HT1080 (cell line): ENCODE measurements at regions not wholly inside any gene's neighbourhood (a gene's known extent, or its start where the extent isn't known, plus 50 kb on each side); places are given as distances from the start of the nearest gene placed in this dataset.

Experiments used
- DNase-seq: peaks from one replicate; pipeline ENCODE4 v3.0.0-alpha.2; 2015; ENCODE audit warnings: low read depth

DNA sequence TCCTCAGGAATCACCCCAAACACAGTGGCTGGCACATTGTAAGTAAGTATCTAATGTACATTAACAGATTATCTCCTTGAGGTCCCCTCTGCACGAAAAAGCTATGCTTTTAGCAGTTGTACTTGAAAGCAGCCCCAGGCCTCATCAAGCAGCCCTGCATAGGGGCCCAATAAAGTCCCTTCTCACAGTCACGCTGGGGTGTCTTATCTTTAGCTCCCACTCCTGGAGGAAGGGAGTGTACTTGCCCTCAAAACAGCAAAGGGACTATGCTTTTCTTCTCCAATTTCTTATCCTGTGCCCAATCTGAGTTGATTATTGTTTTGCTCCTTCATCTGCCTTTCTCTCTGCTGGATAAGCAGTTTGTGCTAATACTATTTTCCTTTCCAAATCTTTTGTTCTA, 168.8 kb upstream of the PLXNA2 start:
- DNase-seq: no peak

DNA sequence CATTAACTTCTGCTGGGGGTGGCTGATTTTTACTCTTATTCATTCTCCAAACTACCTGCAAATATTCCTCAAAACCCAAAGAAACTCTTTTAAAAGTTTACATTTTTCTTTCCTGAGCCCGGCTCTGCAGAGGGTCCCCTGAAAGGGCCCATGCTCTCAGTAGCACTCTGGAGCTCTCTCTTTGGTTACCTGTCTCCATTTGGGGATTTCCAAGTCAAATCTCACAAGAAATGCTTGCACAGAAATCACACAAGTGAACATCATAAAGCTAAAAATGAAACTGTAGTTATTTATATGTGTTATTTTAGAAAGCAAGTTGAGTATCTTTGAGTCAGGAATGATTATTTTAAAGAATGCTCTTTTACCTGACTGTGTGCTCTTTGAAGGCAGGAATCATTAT, 174.5 kb upstream of the PLXNA2 start:
- no peak for DNase-seq

DNA sequence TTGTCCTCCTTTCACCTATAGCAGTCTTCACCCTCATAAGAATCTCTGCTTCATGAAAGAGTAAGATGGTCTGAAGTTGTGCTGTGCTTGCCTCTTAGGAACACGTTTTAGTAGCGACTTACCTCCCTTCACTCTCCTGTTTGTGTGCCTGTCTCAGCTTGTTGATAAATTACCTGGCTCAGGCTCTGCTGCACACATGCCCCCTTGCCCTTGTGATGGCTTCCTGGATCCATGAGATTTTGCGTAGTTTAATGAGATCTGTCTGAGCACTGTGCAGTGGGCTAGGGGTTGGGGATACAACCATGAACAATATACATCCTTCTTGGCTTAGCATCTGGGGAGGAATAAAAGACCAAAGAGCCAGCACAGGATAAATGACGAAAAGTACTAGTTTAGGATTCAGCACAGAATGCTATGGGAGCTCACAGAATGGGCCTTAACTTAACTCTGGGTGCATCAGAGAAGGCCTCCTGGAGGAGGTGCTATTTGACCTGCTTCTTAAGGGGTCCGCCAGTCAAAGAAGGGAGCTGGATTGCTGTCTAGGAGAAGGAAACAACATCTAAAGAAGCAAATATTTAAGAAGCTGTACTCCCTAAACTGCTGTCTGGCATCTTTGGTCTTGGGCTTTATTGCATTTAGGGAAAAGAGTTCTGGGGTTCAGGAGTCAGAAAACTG, 175.7 kb upstream of the PLXNA2 start:
- no peak for DNase-seq

DNA sequence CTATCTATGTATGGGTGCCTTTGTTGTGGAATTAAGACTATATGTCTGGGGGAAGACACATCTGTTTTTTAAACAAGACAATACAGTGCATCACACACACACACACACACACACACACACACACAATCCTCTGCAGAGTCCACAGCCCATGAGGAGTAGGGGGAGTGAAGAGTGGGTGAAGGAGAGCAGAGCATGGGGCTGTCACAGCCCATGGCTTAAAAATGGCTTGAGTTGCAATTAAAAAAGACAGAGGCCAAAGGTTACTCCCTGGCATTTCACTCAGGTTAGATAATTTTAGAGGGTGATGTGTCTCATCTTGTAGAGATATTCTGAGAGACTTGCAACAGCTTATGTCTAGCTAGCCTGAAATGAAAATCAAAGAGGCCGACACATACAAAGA, 176.5 kb upstream of the PLXNA2 start:
- DNase-seq: no peak

DNA sequence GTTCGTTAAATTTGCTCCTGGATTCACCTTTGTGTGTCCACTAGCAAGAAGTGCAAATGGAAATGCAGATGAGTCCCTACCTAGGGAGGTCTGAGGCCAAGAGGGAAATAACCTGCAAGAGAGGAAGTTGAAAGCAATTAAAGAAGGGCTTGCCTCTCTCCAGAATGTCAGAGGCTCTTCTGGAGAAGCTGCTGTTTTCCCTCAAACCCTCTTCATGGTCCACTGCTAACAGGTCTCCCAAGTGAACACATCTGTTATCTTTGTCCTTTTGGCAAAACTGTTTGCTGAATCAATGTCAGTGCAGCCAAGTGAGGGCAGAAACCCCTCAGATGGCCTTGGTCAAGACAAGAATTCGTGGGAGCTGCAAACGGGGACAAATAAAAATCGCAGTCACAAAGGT, 177.3 kb upstream of the PLXNA2 start:
- DNase-seq: no peak

DNA sequence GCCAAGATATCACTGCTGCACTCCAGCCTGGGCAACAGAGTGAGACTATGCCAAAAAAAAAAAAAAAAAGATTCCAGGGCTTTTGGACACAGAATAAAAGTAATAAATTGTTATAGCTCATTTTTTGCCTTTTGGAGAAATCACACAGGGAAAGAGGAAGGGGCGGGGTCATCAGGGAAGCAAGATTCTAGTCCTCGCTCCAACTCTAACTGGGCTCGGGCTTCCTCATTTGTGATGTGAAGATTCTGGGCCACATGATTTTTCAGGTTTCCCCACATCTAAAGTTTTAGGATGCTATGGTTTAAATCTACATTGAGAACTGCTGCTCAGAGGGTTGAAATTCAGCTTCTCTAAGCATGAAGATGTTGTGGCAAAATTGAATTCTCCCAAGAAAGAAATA, 179.3 kb upstream of the PLXNA2 start:
- no peak for DNase-seq

DNA sequence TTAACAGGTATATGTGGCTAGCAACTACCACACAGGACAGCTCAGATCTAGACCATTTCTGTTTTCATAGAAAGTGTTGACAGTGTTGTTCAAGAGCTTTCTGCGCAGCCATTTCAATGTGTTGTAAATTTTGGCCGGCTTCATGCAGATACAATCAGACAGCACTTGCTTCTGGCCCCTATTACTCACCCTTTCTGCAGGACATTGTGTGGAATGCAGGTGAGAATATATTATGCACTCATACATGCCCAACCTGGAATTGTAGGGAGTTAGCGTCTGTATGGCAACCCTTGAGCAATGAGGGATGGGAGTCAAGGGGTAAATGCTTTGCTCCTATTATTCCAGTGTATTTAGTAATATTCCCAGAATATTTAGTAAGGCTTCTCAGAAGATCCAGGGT, 180.9 kb upstream of the PLXNA2 start:
- DNase-seq: no peak

DNA sequence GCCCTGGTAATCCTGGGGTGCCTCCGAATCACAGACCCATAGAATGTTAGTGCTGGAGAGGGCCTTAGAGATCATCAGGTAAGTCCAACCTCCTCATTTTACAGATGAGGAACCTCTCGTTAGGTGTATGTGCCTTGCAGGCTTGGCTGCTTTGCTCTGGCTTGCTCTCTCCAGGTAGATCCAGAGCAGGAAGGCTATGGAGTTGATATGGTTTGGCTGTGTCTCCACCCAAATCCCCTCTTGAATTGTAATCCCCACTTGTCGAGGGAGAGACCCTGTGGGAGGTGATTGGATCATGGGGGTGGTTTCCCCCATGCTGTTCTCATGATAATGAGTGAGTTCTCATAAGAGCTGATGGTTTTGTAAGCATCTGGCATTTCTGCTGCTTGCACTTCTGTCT, 186.0 kb upstream of the PLXNA2 start:
- no peak for DNase-seq

DNA sequence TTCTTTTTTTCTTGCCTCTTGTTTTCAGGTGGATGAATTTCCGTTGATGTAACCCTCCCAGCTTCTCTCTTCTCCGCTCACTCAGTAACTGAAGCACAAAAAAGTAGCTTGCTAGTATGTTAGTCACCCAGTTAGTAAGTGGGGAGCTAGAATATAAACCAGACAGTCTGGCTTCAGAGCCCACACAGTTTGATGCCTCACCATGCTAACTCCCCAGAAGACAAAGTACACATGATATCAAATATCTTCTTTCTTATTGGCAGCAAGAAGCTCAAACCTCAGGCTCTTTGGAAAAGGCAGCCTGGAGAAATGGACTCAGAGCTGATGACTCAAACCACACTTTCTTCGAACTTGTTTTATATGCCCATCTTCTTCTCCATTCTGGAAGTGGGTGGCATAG, 187.5 kb upstream of the PLXNA2 start:
- DNase-seq: peak; percentile 92

DNA sequence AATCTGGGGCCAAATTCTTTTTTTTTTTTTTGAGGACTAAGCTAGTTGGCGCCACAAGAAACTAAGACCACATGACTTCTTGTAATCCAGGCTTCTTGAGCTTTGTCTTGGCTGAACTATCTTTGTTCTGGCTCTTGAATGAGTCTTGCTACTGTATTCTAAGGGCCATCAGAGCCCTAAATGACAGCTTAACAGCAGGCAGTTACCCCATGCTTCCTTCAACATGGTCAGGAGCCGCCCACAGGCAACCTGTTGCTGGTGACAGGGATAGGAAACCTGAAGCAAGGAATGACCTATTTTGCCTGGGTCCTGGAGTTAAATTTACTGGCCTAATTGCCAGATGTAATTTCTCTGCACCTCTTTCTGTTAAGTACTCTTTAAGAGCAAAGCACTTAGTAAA, 188.2 kb upstream of the PLXNA2 start:
- DNase-seq: no peak

DNA sequence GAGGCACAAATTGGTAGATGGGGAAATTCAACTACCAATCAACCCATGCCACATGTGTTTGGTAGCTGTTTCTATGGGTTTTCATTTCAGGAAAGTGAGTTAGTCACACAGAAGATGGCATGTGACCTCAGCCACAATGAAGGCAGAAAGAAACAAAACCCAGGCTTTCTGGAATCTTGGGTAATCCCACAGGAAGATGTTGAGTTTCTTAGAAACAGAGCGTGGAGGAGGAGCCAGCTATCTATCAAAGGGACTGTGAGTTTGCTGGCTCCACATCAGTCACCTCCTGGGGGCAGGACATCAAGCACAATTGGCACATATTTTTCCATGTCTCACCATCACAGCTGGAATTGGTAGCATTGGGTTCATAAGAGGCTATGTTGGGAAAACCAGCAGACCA, 188.9 kb upstream of the PLXNA2 start:
- DNase-seq: peak; percentile 81

DNA sequence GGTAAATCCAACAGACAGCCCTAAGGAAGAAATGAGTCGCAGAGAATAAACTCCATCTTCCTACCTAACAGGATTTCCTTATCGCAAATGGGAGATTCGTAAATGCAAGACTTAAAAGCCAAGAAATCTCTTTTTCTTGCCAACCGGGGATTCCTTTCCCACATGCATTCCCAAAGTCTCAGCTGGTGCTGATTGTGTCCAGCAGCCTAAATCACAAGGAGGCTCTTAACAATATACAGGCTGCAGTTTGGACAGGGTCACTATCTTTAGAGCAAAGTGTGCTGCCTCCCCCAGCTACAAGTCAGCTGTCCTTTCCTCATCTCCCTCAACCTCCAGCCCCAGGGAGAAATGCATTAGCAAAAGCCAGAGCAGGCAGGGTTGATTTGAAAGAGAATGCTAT, 189.8 kb upstream of the PLXNA2 start:
- no peak for DNase-seq

DNA sequence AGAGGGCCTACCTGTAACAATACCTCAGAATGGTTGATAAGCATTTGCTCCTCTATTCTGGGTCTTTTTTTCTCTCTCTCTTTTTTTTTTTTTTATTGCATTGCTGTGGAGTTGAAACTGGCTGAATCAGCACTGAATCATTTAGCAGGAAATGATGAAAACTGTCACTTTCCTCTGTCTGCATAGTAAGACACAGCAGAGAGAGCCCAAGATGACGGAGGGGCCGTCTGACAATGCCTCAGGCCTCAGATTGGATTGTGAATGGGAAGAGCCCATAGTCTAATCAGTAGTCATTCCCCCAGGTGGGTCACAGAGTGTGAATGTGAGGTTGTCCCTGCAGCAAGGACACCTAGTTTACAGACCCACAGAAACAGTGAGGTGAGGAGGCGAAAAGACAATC, 193.2 kb upstream of the PLXNA2 start:
- DNase-seq: peak; percentile 86

DNA sequence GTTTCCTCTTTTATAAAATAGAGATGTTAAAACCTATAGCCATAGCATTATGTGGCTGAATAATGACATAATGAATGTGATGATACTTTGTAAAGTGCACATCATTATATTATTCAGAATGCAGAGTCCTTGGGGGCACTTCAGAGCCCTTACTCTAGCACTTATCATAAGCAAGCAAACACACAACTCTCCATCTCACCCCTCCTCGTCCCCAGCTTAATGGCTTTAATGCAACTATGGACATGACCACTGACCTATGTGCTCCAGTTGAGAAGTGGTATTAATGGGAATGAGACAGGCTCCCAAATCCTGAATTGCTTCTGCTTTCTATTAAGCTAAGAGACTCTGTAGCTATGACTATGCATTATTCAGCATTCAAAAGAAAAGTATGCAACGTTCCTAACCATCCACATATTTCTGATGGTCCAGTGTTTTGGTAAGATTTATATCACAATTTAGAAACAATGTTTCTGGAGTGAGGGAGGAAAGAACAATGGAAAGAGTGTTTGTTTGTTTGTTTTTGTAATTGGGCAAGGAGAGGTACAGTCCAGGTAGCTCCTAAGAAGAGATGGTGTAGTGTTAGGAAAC, 194.0 kb upstream of the PLXNA2 start:
- DNase-seq: no peak

DNA sequence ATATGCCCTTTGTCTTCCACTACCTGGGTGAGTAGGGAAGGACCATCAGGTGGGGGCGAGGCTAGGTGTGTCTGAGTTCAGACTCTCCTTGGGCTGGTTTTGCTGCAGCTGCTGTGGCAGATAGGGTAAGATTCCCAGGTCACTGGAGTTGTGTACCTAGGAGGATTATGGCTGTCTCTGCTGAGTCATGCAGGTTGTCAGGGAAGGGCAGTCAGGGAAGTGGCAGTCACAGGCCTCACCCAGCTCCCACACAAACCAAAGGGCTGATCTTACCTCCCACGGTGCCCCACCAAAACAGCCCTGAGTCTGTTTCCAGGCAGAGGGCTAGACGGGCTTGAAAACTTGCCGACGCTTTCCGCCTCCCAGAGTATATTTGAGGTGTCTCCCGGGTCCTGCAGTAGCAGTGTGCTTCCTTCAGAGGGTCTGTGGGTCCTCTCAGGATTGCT, 201.6 kb upstream of the PLXNA2 start:
- peak; percentile 17 for DNase-seq

DNA sequence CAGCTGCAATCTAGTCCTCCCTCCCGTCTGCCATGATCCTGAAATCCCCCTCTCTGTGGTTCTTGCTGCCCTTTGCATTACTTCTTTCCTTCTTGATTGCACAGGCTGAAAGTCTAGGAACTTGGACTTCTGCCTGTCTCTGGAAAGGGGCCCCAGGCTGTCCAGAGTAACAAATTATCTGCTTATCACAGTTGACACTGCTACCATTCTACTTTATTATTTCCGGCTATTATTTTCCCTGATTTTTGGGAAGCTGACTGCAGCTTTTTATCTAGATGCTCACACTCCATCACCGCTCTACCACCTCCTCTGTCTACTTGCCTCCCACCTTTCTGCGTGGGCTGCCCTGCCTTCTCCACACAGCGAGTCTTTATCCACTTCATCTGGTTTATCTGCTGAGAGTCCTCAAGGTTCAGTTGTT, 202.1 kb upstream of the PLXNA2 start:
- DNase-seq: no peak

DNA sequence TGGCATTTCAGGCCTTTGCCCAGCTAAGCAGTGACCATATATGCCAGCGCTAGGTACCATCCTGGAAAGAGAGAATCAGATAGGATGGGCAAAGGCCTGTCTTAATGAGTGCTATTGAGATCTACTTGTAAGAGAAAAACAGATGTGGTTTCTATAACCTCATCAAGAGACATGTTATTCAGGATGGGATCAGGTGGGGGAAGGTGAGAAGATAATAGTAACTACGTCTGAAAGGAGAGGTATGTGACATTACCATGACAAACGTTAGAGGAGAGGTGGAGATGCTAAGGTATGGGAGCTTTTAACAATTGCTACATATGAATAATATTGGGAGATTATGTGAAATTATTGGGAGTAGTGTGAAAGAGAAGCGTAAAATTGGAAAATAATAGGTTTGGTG, 204.2 kb upstream of the PLXNA2 start:
- no peak for DNase-seq

DNA sequence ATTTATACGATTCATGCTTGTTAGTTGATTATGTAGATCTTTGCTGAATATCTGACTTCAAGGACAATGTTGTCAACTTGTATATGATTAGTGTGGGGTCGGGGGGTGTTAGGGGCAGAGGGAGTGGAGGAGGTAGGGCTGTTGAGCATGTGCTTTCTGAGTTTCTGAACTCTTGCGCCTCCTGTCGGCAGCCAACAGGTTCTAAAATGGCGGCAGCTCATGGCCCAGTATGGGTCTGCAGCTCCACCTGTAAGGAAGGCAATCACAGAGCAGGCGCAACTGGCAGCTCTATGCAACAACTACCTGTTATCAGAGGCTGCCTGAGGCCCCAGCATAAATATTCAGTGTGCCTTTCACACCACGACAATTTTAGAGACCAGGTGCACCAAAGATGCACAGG, 205.8 kb upstream of the PLXNA2 start:
- DNase-seq: peak; percentile 11

DNA sequence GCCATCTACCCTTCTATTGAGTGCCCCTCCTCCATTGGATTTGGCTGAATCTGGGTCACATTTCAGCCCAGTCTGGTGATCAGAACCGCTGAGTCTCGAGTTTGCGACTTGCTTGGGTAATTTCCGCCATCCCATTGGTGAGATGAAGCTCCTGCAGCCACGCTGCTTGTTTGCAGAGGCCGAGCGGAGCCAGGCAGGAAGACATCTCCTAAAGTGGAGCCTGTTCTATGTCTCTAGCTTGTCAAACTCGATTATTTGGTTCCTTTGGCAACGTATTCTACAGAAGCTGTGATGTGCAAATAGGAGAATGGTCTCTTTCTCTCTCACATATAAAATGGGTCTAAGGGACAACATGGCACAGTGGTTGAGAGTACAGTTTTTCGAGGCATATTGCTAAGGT, 206.8 kb upstream of the PLXNA2 start:
- no peak for DNase-seq

DNA sequence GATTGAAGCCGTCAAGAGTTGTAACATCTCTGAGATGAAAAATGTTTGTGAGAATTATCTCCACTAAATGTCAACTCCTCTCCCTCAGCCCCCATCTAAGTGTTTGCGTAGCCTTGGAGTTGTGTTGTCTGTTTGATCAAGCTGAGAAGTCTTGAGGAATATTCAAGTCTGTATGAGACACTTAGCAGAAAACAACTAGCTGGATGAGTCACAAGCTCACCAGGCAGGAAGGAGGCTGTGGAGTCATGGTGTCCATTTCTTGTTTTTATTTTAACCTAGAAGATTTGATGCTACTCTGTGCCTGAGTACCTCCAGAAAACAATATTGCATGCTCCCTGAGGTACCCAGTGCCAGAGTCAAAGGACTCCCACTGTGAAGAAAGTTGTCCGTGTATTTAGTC, 211.6 kb upstream of the PLXNA2 start:
- DNase-seq: peak; percentile 78

DNA sequence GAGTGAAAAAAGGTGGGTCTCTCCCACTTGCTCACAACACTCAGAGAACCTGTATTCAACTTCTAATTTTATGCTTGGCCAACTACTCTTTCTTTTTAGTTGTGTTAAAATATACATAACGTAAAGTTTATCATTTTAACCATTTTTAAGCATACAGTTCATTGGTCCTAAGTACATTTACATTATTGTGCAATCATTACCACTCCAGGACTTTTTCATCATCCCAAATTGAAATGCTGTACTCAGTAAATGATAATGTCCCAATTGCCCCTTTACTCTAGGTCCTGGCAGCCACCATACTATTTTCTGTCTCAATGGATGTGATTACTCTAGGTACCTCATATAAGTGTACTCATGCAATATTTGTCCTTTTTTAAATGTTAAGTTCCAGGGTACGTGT, 212.3 kb upstream of the PLXNA2 start:
- DNase-seq: no peak

DNA sequence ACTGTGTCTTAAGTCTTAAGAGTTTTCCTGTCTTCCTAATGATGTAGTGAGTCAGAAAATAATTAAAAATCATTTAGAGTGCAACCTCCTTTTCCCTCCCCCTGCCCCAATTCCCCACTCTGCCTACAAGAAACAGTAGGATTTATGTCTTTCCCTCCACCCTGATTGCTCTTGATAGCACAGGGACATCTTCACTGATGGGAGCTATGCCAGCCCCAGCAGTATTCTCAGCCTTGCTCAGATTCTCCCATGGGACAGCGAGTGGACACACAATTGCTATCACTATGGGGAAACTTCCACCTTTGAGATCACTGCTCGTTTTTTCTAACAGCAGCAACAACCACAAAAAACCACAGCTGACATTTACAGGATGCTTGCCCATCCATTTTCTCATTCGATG, 216.6 kb upstream of the PLXNA2 start:
- no peak for DNase-seq

DNA sequence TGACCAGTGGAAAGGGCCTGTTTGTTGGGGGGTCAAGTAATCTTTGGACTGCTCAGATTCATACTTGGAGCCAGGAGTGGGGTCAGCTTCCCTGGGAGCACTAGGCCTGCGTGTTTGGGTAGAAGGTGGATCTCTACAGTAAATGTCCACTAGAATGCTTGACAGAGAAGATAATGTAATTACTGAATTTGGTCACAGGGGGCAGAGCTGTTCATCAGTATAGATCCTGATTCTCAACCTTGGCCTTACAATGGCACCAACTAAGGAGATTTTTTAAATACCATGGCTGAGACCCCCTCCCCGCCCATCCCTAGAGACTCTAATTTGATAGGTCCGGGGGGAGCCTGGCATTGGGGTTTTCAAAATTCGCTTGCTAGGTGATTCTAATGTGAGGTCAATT, 217.5 kb upstream of the PLXNA2 start:
- DNase-seq: no peak

DNA sequence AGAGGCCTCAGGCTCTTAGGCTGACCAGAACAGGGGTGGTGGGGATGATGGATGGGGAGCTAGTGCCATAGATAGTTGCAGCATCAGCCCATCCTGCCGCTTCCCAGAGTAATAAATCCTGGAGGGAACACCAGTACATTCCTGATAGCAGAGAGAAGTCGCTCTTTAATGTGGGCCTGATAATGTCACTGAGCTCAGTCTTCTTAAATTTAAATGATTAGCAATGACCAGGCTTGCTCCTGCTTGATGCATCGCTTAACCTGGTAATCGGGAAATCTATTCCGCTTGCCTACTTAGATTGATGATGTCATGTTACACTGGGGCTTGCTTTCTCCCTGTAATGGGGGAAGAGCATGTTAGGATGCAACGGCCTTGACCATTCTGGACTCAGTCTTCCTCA, 218.6 kb upstream of the PLXNA2 start:
- DNase-seq: no peak
